ENCODE measurements at regions not wholly inside any gene's neighbourhood (a gene's known extent, or its start where the extent isn't known, plus 50 kb on each side); places are given as distances from the start of the nearest gene placed in this dataset.
"Not testable (repeated sequence)": the region's sequence is repeated elsewhere in the genome, so short reads cannot be mapped to it uniquely, and the experiment has no call there.

GRCh38 chr14:19097750-19098149 lies 130.5 kb downstream of the POTEM start:
- H3K4me3 Mint-ChIP-seq; H3K4me1 Mint-ChIP-seq; H3K27me3 Mint-ChIP-seq; H3K27ac Mint-ChIP-seq; ATAC-seq (replicated peaks); H3K36me3 Mint-ChIP-seq (ENCODE audit: low read depth); H3K9me3 Mint-ChIP-seq: not testable (repeated sequence)

DNA sequence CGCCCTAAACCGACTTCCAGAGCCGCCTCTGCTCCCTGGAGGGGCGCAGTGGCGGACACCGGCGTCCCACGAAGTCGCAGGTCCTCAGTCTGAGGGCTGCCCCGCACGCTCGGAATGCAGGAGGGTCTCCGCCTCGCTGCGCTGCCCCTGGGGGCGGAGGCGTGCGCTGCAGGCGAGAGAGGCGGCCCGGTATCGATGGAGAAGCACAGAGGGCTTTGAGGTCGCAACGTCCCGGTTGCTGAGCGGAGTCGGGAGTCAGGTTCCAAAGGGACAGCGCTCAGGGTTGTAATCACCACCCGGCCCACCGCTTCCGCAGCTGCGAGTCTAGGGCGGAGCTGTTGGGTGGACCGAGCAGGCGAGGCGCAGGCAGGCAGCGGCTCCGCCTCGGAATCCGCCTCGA lies 131.0 kb downstream of the POTEM start:
- H3K36me3 Mint-ChIP-seq (ENCODE audit: low read depth); H3K4me1 Mint-ChIP-seq; H3K9me3 Mint-ChIP-seq; H3K4me3 Mint-ChIP-seq; ATAC-seq (replicated peaks); H3K27ac Mint-ChIP-seq; H3K27me3 Mint-ChIP-seq: not testable (repeated sequence)

DNA sequence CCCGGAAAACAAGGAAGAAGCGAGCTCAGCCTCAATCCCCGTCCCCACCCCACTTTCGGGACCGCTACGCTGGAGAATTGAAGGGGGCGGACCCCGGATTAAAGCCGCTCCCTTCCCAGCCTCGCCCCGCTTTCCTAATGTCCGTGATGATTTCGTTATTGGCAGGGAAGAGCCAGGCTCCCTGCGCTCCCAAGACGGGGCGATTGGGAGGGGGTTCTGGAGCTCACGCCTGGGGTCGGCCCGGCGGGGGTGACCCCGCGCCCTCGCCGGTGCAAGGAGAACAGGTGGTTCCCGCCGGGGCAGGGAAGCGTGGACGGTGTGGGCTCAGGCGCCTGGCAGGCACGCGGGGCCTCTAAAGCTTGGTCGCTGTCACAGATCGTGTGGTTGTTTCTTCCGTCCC lies 131.5 kb downstream of the POTEM start:
- H3K36me3 Mint-ChIP-seq (ENCODE audit: low read depth); H3K9me3 Mint-ChIP-seq; H3K4me3 Mint-ChIP-seq; H3K27ac Mint-ChIP-seq; H3K27me3 Mint-ChIP-seq; H3K4me1 Mint-ChIP-seq; ATAC-seq (replicated peaks): not testable (repeated sequence)

GRCh38 chr14:19099336-19099735 lies 132.1 kb downstream of the POTEM start:
- not testable (repeated sequence) for H3K36me3 Mint-ChIP-seq (ENCODE audit: low read depth); ATAC-seq (replicated peaks); H3K4me3 Mint-ChIP-seq; H3K4me1 Mint-ChIP-seq; H3K27ac Mint-ChIP-seq; H3K27me3 Mint-ChIP-seq; H3K9me3 Mint-ChIP-seq

DNA sequence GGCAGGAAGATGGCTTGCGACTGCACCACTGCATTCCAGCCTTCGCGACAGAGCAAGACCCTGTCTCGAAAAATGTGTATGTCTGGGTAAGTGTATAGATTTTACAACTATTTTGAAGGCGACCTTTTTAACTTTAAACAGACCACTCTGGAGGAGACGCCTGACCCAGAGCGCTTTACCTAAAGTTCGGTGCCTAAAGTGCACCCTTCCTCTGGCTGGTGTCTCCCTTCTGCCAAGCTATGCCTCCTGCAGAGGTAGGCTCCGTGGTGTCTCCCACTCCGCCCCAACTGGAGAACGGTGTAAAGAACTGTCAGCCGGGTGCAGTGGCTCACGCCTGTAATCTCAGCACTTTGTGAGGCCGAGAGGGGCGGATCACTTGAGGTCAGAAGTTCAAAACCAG lies 132.7 kb downstream of the POTEM start:
- ATAC-seq (replicated peaks); H3K27ac Mint-ChIP-seq; H3K9me3 Mint-ChIP-seq; H3K27me3 Mint-ChIP-seq; H3K4me3 Mint-ChIP-seq; H3K36me3 Mint-ChIP-seq (ENCODE audit: low read depth); H3K4me1 Mint-ChIP-seq: not testable (repeated sequence)

DNA sequence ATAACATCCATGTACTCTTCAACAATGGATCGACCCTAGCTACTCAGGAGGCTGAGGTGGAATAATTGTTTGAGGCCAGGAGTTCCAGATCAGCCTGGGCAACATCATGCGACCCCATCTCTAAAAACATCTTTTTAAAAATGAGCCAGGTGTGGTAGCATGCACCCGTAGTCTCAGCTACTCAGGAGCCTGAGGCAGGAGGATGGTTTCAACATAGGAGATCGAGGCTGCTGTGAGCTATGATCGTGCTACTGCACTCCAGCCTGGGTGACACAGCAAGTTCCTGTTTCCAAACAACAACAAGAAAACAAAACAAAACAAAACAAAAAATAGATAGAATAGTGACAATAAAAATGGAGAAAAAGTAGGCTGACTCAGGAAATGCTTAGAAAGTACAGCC lies 138.3 kb downstream of the POTEM start:
- ATAC-seq (replicated peaks); H3K27ac Mint-ChIP-seq; H3K4me3 Mint-ChIP-seq; H3K27me3 Mint-ChIP-seq; H3K36me3 Mint-ChIP-seq (ENCODE audit: low read depth); H3K9me3 Mint-ChIP-seq; H3K4me1 Mint-ChIP-seq: not testable (repeated sequence)

DNA sequence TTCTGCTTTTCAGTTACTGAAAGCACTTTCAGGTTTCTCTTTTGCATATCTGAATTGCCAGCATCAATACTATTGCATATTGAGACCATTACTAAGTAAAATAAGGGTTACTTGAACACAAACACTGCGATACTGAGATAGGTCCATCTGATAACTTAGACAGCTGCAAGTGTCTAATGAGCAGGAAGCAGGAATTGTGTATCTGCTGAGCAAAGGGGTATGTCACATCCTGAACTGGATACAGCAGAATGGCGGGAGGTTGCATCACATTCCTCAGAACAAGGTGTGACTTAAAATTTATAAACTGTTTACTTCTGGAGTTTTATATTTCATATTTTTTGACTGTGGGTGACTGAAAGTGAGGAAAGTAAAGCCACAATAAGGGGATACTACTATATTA lies 142.7 kb downstream of the POTEM start:
- not testable (repeated sequence) for H3K27ac Mint-ChIP-seq

GRCh38 chr14:19120383-19120782 lies 153.1 kb downstream of the POTEM start:
- H3K27ac Mint-ChIP-seq; H3K36me3 Mint-ChIP-seq (ENCODE audit: low read depth); H3K27me3 Mint-ChIP-seq; H3K9me3 Mint-ChIP-seq; ATAC-seq (replicated peaks); H3K4me3 Mint-ChIP-seq; H3K4me1 Mint-ChIP-seq: not testable (repeated sequence)

More for the DNA sequence above, 142.7 kb downstream of the POTEM start:
- ATAC-seq (replicated peaks); H3K4me1 Mint-ChIP-seq; H3K4me3 Mint-ChIP-seq; H3K9me3 Mint-ChIP-seq; H3K36me3 Mint-ChIP-seq (ENCODE audit: low read depth); H3K27me3 Mint-ChIP-seq: not testable (repeated sequence)

GRCh38 chr14:19126269-19127051 lies 159.2 kb downstream of the POTEM start:
- ATAC-seq (replicated peaks); H3K4me3 Mint-ChIP-seq; H3K4me1 Mint-ChIP-seq; H3K27ac Mint-ChIP-seq; H3K36me3 Mint-ChIP-seq (ENCODE audit: low read depth); H3K27me3 Mint-ChIP-seq; H3K9me3 Mint-ChIP-seq: not testable (repeated sequence)

DNA sequence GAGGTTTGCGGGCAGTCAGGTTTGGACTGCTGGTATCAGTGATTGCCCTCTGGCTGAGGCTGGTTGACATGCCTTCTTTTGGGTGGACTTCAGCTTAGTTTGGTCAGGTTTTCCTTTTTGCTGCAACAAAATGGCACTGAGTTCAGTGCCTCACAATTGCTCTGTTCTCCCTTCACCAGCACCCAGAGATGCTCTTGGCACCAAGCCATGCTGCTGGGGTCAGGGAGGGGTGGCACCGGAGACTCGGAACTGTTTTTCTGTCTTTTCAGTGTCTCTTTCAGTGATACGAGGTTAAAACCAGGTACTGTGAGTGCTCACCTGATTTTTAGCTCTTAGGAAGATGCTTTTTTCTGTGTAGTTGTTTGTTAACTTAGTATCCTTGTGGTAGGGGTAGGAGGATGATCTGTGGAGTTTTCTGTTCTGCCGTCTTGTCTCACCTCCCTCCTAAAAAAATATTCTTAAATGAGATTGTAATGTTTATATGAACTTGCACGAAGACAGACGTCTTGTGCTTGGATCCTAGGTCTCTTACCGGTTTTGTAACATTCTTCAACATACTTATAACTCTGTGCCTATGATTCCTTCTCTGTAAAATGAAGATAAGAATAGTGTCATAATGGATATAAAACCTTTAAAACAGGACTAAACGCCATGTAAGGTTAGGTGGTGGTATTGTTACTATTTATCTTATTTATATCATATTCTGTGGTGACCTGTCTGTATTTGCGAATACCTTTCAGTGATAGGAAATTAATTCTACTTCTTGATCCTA lies 160.6 kb downstream of the POTEM start:
- H3K27ac Mint-ChIP-seq; H3K36me3 Mint-ChIP-seq (ENCODE audit: low read depth): not testable (repeated sequence)

GRCh38 chr14:19131553-19131952 lies 164.3 kb downstream of the POTEM start:
- not testable (repeated sequence) for H3K9me3 Mint-ChIP-seq; H3K27ac Mint-ChIP-seq; H3K27me3 Mint-ChIP-seq; H3K4me1 Mint-ChIP-seq; ATAC-seq (replicated peaks); H3K4me3 Mint-ChIP-seq; H3K36me3 Mint-ChIP-seq (ENCODE audit: low read depth)

More for the DNA sequence above, 160.6 kb downstream of the POTEM start:
- not testable (repeated sequence) for H3K9me3 Mint-ChIP-seq; H3K27me3 Mint-ChIP-seq; H3K4me1 Mint-ChIP-seq; ATAC-seq (replicated peaks); H3K4me3 Mint-ChIP-seq

DNA sequence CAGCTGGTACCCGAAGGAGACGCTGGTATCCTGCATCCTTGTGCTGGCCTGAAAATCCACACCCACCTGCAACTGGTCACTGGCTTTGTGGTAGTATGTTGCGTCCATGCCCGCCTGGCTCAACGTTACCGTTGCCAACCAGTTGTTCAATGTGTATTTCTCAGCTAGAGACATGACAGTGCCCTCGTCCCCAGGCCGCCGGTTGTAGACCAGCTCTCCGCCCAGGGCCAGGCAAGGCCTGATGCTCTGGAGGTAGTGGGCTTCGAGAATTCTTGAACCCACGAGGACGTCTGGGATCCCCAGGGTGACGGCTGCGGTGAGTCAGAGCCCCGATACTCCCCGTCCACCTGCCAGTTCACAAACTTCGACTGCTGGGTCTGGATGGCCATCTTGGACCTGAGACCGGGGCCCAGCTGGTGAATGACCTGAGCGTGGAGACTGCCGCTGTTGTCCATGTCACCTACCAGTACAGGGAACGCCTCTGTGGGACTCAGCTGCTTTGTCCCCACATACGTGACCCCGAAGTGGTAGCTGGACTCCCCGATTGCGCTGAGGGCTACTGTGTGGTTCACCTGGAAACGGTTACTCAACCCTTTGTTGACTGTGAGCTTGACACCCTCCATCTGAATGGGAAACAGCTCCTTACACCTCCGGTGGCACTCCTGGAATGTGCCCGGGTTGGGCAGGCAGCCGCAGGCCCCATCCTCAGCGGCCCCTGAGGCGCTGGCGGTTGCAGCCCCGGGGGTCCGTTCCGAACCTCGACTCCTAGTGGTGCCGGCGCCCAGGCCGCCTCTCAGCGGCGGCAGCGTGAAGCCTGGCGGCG lies 165.0 kb downstream of the POTEM start:
- H3K4me1 Mint-ChIP-seq; H3K4me3 Mint-ChIP-seq; ATAC-seq (replicated peaks); H3K27me3 Mint-ChIP-seq; H3K36me3 Mint-ChIP-seq (ENCODE audit: low read depth); H3K27ac Mint-ChIP-seq; H3K9me3 Mint-ChIP-seq: not testable (repeated sequence)

DNA sequence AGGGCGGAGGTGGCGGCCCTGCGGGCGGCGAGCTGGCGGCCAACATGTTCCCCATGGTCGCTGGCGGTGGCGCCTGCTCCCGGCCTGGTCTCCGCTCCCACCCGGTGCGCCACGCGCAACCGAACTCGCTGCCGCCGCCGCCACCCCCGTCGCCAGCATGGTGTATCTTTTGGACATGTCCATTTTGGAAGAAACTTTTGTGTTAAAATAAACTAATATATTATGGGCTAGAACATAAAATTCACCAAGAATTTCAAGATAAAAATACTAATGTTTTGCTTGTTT lies 165.5 kb downstream of the POTEM start:
- not testable (repeated sequence) for H3K27ac Mint-ChIP-seq; ATAC-seq (replicated peaks)

GRCh38 chr14:19157106-19157709 lies 190.0 kb downstream of the POTEM start:
- not testable (repeated sequence) for H3K4me1 Mint-ChIP-seq; H3K36me3 Mint-ChIP-seq (ENCODE audit: low read depth); H3K27ac Mint-ChIP-seq; H3K9me3 Mint-ChIP-seq; H3K4me3 Mint-ChIP-seq; ATAC-seq (replicated peaks); H3K27me3 Mint-ChIP-seq

More for the DNA sequence above, 165.5 kb downstream of the POTEM start:
- not testable (repeated sequence) for H3K9me3 Mint-ChIP-seq; H3K4me3 Mint-ChIP-seq; H3K36me3 Mint-ChIP-seq (ENCODE audit: low read depth); H3K27me3 Mint-ChIP-seq; H3K4me1 Mint-ChIP-seq

DNA sequence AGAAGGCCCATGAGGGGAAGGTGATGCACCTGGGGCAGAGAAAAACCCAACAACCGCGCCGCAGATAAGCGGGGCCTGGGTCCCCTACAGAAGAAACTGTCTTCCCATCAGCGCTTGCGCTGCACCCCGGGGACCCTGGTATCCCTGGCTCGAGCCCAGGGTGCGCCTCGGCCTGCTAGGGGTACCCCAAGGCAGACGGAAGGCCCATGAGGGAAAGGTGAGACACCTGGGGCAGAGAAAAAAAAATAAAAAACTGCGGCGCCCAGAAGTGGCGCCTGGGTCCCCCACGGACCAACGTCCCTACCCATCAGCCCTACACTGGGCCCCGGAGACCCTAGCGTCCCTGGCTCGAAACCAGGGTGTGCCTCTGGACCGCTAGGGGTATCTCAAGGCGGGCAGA lies 190.8 kb downstream of the POTEM start:
- H3K27ac Mint-ChIP-seq; H3K27me3 Mint-ChIP-seq; H3K4me1 Mint-ChIP-seq; H3K36me3 Mint-ChIP-seq (ENCODE audit: low read depth); H3K9me3 Mint-ChIP-seq; ATAC-seq (replicated peaks); H3K4me3 Mint-ChIP-seq: not testable (repeated sequence)
